OCI-M1 (cell line): ENCODE measurements at regions not wholly inside any gene's neighbourhood (a gene's known extent, or its start where the extent isn't known, plus 50 kb on each side); places are given as distances from the start of the nearest gene placed in this dataset.

Experiments
- DNase-seq: peaks from one replicate; lab custom pipeline; 2025; lab: John Stamatoyannopoulos, UW

- no peak for DNase-seq
Observed at GRCh38 chr17:77379065-77379428, 238.3 kb downstream of the SEC14L1 start.

GRCh38 chr17:77379832-77380231 is 239.1 kb downstream of the SEC14L1 start:
- no peak for DNase-seq

- DNase-seq, result no peak
Observed at GRCh38 chr17:77380395-77381184, 239.8 kb downstream of the SEC14L1 start.

GRCh38 chr17:77381185-77381700 is 240.5 kb downstream of the SEC14L1 start:
- no peak for DNase-seq

- DNase-seq, result no peak
Observed at GRCh38 chr17:77381731-77382130, 241.0 kb downstream of the SEC14L1 start.

- no peak for DNase-seq
Observed at GRCh38 chr17:77382356-77382911, 241.7 kb downstream of the SEC14L1 start.

- no peak for DNase-seq
Observed at GRCh38 chr17:77382966-77383612, 242.3 kb downstream of the SEC14L1 start.

- DNase-seq, result no peak
Observed at GRCh38 chr17:77383613-77384608, 243.1 kb downstream of the SEC14L1 start.

- no peak for DNase-seq
Observed at GRCh38 chr17:77385750-77386501, 245.2 kb downstream of the SEC14L1 start.

GRCh38 chr17:77386502-77387192 is 245.9 kb downstream of the SEC14L1 start:
- no peak for DNase-seq

- DNase-seq, result no peak
Observed at GRCh38 chr17:77387891-77388290, 247.1 kb downstream of the SEC14L1 start.

- no peak for DNase-seq
Observed at GRCh38 chr17:77388384-77389306, 247.9 kb downstream of the SEC14L1 start.

- no peak for DNase-seq
Observed at GRCh38 chr17:77390870-77391269, 250.1 kb downstream of the SEC14L1 start.

GRCh38 chr17:77391668-77392375 is 251.1 kb downstream of the SEC14L1 start:
- DNase-seq, result no peak

- no peak for DNase-seq
Observed at GRCh38 chr17:77392376-77393273, 251.9 kb downstream of the SEC14L1 start.

- DNase-seq, result no peak
Observed at GRCh38 chr17:77393274-77393600, 252.5 kb downstream of the SEC14L1 start.

- no peak for DNase-seq
Observed at GRCh38 chr17:77393867-77394539, 253.2 kb downstream of the SEC14L1 start.
